Cardiac fibroblast (primary cell): ENCODE measurements at regions not wholly inside any gene's neighbourhood (a gene's known extent, or its start where the extent isn't known, plus 50 kb on each side); places are given as distances from the start of the nearest gene placed in this dataset.

Experiments used
- DNase-seq, 2 donors: peaks; one replicate each; pipeline versions ENCODE4 v3.0.0 to v3.0.0-alpha.2; 2010; ENCODE audit warnings: low read depth in 2 of 2
- H3K4me3 ChIP-seq, 2 donors: replicated peaks in 1 of 2; 1 replicate in 1 of 2; 2 replicates in 1 of 2; pipeline ENCODE4 v1.5.1; 2011; ENCODE audit warnings: low read depth in 2 of 2, low read length in 2 of 2, mild to moderate bottlenecking in 2 of 2, moderate library complexity in 1 of 2
- CTCF ChIP-seq: IDR thresholded peaks from one replicate; pipeline ENCODE4 v1.5.1; 2011; ENCODE audit warnings: low read depth, mild to moderate bottlenecking, low read length, inconsistent platforms

GRCh38 chr6:12467706-12468670, 177.8 kb downstream of the EDN1 start:
- DNase-seq = peak; percentile 46 to 79
- no peak overlapping the region for H3K4me3 ChIP-seq
- TF ChIP-seq CTCF = no peak

DNA sequence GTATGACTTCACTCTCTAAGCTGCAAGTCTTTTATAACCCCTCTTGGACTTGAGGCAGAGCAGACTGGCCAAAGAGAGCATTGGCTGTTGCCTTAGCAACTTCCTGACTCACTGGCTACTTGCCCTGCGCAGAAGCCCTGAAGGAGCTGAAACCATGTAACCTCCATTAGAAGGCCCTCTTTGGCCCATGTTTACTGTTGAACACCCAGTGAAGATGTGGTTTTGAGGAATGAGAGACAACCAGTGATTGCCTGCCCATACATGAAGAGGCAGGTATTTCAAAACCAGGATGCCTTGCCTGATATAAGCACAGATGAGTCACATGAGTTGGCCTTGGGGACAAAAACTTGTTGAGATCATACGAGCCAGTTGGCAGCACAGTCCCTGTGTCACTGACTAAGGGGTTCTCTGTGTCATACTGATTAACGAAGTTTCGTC, 182.5 kb downstream of the EDN1 start:
- no peak overlapping the region for H3K4me3 ChIP-seq
- DNase-seq = peak; percentile 74 to 76
- TF ChIP-seq CTCF = no peak

GRCh38 chr6:12473494-12473893, 183.3 kb downstream of the EDN1 start:
- TF ChIP-seq CTCF = no peak
- H3K4me3 ChIP-seq = no peak overlapping the region
- no peak for DNase-seq

- no peak overlapping the region for H3K4me3 ChIP-seq
- DNase-seq = peak in 1 of 2 donors; percentile 22
- TF ChIP-seq CTCF = no peak
Measured at GRCh38 chr6:12474167-12475140, 184.3 kb downstream of the EDN1 start.

GRCh38 chr6:12476484-12476883, 186.3 kb downstream of the EDN1 start:
- no peak overlapping the region for H3K4me3 ChIP-seq
- peak in 1 of 2 donors; percentile 25 for DNase-seq
- no peak for TF ChIP-seq CTCF

DNA sequence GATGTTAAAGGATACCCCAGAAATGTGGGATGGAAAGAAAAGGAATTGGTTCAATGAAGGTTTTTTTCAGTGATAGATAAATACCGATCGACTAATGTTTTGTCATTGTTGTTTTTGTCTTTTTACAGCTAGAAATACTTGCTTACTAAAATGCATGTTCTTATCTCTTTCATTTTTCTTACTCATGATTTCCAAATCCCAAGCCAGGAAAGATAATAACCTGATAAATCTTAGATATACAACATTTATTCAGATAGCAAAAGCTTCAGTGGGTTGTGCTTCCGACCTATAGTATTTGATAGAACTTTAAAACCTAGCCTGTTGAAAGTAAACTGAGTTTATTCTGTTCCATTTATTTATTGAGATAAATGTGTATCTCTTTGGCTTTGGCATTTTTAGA, 187.5 kb downstream of the EDN1 start:
- DNase-seq = no peak
- no peak for TF ChIP-seq CTCF
- H3K4me3 ChIP-seq = no peak overlapping the region
